ENCODE measurements at regions not wholly inside any gene's neighbourhood (a gene's known extent, or its start where the extent isn't known, plus 50 kb on each side); places are given as distances from the start of the nearest gene placed in this dataset.

- Histone ChIP-seq H3K4me1 (ENCODE audit: control insufficient read depth in 1 of 2, insufficient read depth in 1 of 2, low read depth in 1 of 2, low read length in 1 of 2) (peaks cover 81 to 83% of the 10 kb centered on the region in 2 experiments), H3K4me3 (ENCODE audit: low read depth in 1 of 2, low read length in 1 of 2) (peak overlapping the region in 1 of 2 experiments; percentile 7), H3K36me3 (no peaks in the 10 kb centered on the region)
Measured at GRCh38 chr2:175461839-175462238, 280.3 kb upstream of the ATP5MC3 start.

DNA sequence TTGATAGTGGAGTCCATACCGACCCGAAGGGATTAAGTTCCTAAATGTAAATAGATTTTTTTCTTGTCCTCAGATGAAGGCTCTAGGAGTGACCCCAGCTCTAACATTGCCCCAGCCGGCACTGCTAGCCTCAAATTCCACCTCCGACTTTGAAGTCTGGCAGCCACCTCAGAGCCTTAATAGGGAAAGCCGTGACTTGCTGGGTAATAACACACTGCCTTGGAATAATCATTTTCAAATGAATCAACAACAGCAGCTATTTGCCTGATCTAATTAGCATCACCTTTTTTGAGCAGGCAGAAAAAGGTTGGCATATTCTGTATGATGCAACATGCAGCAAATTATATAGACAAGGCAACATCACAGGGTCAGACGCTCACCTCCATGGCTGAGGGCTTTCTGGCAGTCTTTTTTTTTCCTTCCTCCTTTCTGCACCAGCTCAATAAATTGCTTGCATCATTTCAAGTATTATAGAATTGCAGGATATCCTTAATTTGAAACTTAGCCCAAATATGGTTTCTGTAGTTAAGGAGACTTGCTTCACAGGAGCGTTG lies 276.5 kb upstream of the ATP5MC3 start:
- TF ChIP-seq, protein P1, sequence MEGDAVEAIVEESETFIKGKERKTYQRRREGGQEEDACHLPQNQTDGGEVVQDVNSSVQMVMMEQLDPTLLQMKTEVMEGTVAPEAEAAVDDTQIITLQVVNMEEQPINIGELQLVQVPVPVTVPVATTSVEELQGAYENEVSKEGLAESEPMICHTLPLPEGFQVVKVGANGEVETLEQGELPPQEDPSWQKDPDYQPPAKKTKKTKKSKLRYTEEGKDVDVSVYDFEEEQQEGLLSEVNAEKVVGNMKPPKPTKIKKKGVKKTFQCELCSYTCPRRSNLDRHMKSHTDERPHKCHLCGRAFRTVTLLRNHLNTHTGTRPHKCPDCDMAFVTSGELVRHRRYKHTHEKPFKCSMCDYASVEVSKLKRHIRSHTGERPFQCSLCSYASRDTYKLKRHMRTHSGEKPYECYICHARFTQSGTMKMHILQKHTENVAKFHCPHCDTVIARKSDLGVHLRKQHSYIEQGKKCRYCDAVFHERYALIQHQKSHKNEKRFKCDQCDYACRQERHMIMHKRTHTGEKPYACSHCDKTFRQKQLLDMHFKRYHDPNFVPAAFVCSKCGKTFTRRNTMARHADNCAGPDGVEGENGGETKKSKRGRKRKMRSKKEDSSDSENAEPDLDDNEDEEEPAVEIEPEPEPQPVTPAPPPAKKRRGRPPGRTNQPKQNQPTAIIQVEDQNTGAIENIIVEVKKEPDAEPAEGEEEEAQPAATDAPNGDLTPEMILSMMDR (IDR thresholded peaks at IDR 0.05), result no peak
- Histone ChIP-seq H3K36me3 (no peaks in the 10 kb centered on the region), H3K9me3 (no peaks in the 10 kb centered on the region), H3K4me1 (ENCODE audit: control insufficient read depth in 1 of 2, insufficient read depth in 1 of 2, low read depth in 1 of 2, low read length in 1 of 2) (peaks cover 61 to 68% of the 10 kb centered on the region in 2 experiments), H3K4me3 (ENCODE audit: low read depth in 1 of 2, low read length in 1 of 2) (no peak overlapping the region), H3K27me3 (no peaks in the 10 kb centered on the region), H3K27ac (peak overlapping the region; percentile 88)

More at GRCh38 chr2:175461839-175462238, 280.3 kb upstream of the ATP5MC3 start:
- Histone ChIP-seq H3K27me3 (no peaks in the 10 kb centered on the region), H3K27ac (peak overlapping the region; percentile 88), H3K9me3 (peaks cover 3% of the 10 kb centered on the region)
- TF ChIP-seq, protein P1 (IDR thresholded peaks at IDR 0.05), result no peak

DNA sequence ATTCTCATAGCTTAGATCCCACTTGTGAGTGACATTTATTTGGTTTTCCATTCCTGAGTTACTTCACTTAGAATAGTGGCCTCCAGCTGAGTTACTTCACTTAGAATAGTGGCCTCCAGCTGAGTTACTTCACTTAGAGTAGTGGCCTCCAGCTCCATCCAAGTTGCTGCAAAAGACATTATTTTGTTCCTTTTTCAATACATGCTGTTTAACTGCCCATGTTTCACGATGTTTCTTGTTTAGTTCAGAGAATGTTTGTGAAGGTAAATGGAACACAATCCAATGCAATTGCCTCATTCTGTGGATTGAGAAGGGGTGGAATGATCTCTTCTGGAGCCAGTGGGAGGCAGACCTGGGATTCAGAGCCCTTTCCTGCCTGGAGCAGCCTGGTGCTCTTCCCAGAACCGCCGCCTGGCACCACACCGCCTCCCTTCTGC lies 273.5 kb upstream of the ATP5MC3 start:
- no peaks in the 10 kb centered on the region for H3K36me3 ChIP-seq

GRCh38 chr2:175450029-175450760 lies 268.7 kb upstream of the ATP5MC3 start:
- TF ChIP-seq, protein P1 (IDR thresholded peaks at IDR 0.05), result no peak
- H3K27me3 ChIP-seq, result no peaks in the 10 kb centered on the region

More for the DNA sequence above, 273.5 kb upstream of the ATP5MC3 start:
- TF ChIP-seq, protein P1 (IDR thresholded peaks at IDR 0.05), result no peak
- Histone ChIP-seq H3K27me3 (no peaks in the 10 kb centered on the region), H3K4me1 (ENCODE audit: control insufficient read depth in 1 of 2, insufficient read depth in 1 of 2, low read depth in 1 of 2, low read length in 1 of 2) (peaks cover 35 to 41% of the 10 kb centered on the region in 2 experiments), H3K27ac (no peak overlapping the region), H3K4me3 (ENCODE audit: low read depth in 1 of 2, low read length in 1 of 2) (no peak overlapping the region), H3K9me3 (no peaks in the 10 kb centered on the region)

GRCh38 chr2:175449616-175450015 lies 268.1 kb upstream of the ATP5MC3 start:
- Histone ChIP-seq H3K4me1 (ENCODE audit: control insufficient read depth in 1 of 2, insufficient read depth in 1 of 2, low read depth in 1 of 2, low read length in 1 of 2) (peaks cover 18 to 30% of the 10 kb centered on the region in 2 experiments), H3K9me3 (no peaks in the 10 kb centered on the region), H3K27me3 (no peaks in the 10 kb centered on the region), H3K27ac (no peak overlapping the region), H3K4me3 (ENCODE audit: low read depth in 1 of 2, low read length in 1 of 2) (no peak overlapping the region), H3K36me3 (no peaks in the 10 kb centered on the region)
- TF ChIP-seq, protein P1 (IDR thresholded peaks at IDR 0.05), result no peak

More at GRCh38 chr2:175450029-175450760, 268.7 kb upstream of the ATP5MC3 start:
- Histone ChIP-seq H3K4me3 (ENCODE audit: low read depth in 1 of 2, low read length in 1 of 2) (no peak overlapping the region), H3K27ac (no peak overlapping the region), H3K9me3 (no peaks in the 10 kb centered on the region), H3K4me1 (ENCODE audit: control insufficient read depth in 1 of 2, insufficient read depth in 1 of 2, low read depth in 1 of 2, low read length in 1 of 2) (peaks cover 15 to 29% of the 10 kb centered on the region in 2 experiments), H3K36me3 (no peaks in the 10 kb centered on the region)
